ENCODE measurements at regions not wholly inside any gene's neighbourhood (a gene's known extent, or its start where the extent isn't known, plus 50 kb on each side); places are given as distances from the start of the nearest gene placed in this dataset.
"Not testable (repeated sequence)": the region's sequence is repeated elsewhere in the genome, so short reads cannot be mapped to it uniquely, and the experiment has no call there.

GRCh38 chr18:78829026-78829425 is 150.6 kb upstream of the SALL3 start:
- not testable (repeated sequence) for H3K4me1 ChIP-seq (ENCODE audit: control insufficient read depth, insufficient read depth, low read length, poor library complexity, severe bottlenecking); H3K4me3 ChIP-seq (ENCODE audit: insufficient read depth, low read depth, low read length, poor library complexity, severe bottlenecking); H3K9me3 ChIP-seq (ENCODE audit: control insufficient read depth, low read length); H3K36me3 ChIP-seq (ENCODE audit: control insufficient read depth, insufficient read depth, low read length); H3K27me3 ChIP-seq (replicated peaks; ENCODE audit: control insufficient read depth, insufficient read depth, low read length, poor library complexity, severe bottlenecking); H3K27ac ChIP-seq (ENCODE audit: insufficient read depth, low read length, poor library complexity, severe bottlenecking); DNase-seq

- no peak for DNase-seq
- Histone ChIP-seq H3K4me1 (ENCODE audit: control insufficient read depth, insufficient read depth, low read length, poor library complexity, severe bottlenecking) (no peaks in the 10 kb centered on the region), H3K4me3 (ENCODE audit: insufficient read depth, low read depth, low read length, poor library complexity, severe bottlenecking) (no peak overlapping the region), H3K9me3 (ENCODE audit: control insufficient read depth, low read length) (no peaks in the 10 kb centered on the region), H3K27ac (ENCODE audit: insufficient read depth, low read length, poor library complexity, severe bottlenecking) (no peak overlapping the region), H3K36me3 (ENCODE audit: control insufficient read depth, insufficient read depth, low read length) (no peaks in the 10 kb centered on the region), H3K27me3 (replicated peaks; ENCODE audit: control insufficient read depth, insufficient read depth, low read length, poor library complexity, severe bottlenecking) (no peaks in the 10 kb centered on the region)
Observed at GRCh38 chr18:78830161-78830560, 149.5 kb upstream of the SALL3 start.

- no peak for DNase-seq
- H3K4me1 ChIP-seq (ENCODE audit: control insufficient read depth, insufficient read depth, low read length, poor library complexity, severe bottlenecking): no peaks in the 10 kb centered on the region
- H3K27me3 ChIP-seq (replicated peaks; ENCODE audit: control insufficient read depth, insufficient read depth, low read length, poor library complexity, severe bottlenecking): no peaks in the 10 kb centered on the region
- H3K9me3 ChIP-seq (ENCODE audit: control insufficient read depth, low read length): no peaks in the 10 kb centered on the region
- no peak overlapping the region for H3K4me3 ChIP-seq (ENCODE audit: insufficient read depth, low read depth, low read length, poor library complexity, severe bottlenecking)
- H3K36me3 ChIP-seq (ENCODE audit: control insufficient read depth, insufficient read depth, low read length): no peaks in the 10 kb centered on the region
- no peak overlapping the region for H3K27ac ChIP-seq (ENCODE audit: insufficient read depth, low read length, poor library complexity, severe bottlenecking)
Observed at GRCh38 chr18:78830826-78831225, 148.8 kb upstream of the SALL3 start.

- no peaks in the 10 kb centered on the region for H3K4me1 ChIP-seq (ENCODE audit: control insufficient read depth, insufficient read depth, low read length, poor library complexity, severe bottlenecking)
Observed at GRCh38 chr18:78831603-78832002, 148.0 kb upstream of the SALL3 start.

GRCh38 chr18:78833833-78834232 is 145.8 kb upstream of the SALL3 start:
- Histone ChIP-seq H3K36me3 (ENCODE audit: control insufficient read depth, insufficient read depth, low read length) (no peaks in the 10 kb centered on the region), H3K9me3 (ENCODE audit: control insufficient read depth, low read length) (no peaks in the 10 kb centered on the region), H3K4me3 (ENCODE audit: insufficient read depth, low read depth, low read length, poor library complexity, severe bottlenecking) (no peak overlapping the region), H3K4me1 (ENCODE audit: control insufficient read depth, insufficient read depth, low read length, poor library complexity, severe bottlenecking) (no peaks in the 10 kb centered on the region), H3K27ac (ENCODE audit: insufficient read depth, low read length, poor library complexity, severe bottlenecking) (no peak overlapping the region), H3K27me3 (replicated peaks; ENCODE audit: control insufficient read depth, insufficient read depth, low read length, poor library complexity, severe bottlenecking) (no peaks in the 10 kb centered on the region)
- no peak for DNase-seq

More at GRCh38 chr18:78831603-78832002, 148.0 kb upstream of the SALL3 start:
- H3K9me3 ChIP-seq (ENCODE audit: control insufficient read depth, low read length): no peaks in the 10 kb centered on the region
- no peak for DNase-seq
- no peak overlapping the region for H3K27ac ChIP-seq (ENCODE audit: insufficient read depth, low read length, poor library complexity, severe bottlenecking)
- no peaks in the 10 kb centered on the region for H3K36me3 ChIP-seq (ENCODE audit: control insufficient read depth, insufficient read depth, low read length)
- no peak overlapping the region for H3K4me3 ChIP-seq (ENCODE audit: insufficient read depth, low read depth, low read length, poor library complexity, severe bottlenecking)
- no peaks in the 10 kb centered on the region for H3K27me3 ChIP-seq (replicated peaks; ENCODE audit: control insufficient read depth, insufficient read depth, low read length, poor library complexity, severe bottlenecking)

- H3K27me3 ChIP-seq (replicated peaks; ENCODE audit: control insufficient read depth, insufficient read depth, low read length, poor library complexity, severe bottlenecking): no peaks in the 10 kb centered on the region
- DNase-seq: no peak
- H3K36me3 ChIP-seq (ENCODE audit: control insufficient read depth, insufficient read depth, low read length): no peaks in the 10 kb centered on the region
- no peaks in the 10 kb centered on the region for H3K9me3 ChIP-seq (ENCODE audit: control insufficient read depth, low read length)
- H3K4me3 ChIP-seq (ENCODE audit: insufficient read depth, low read depth, low read length, poor library complexity, severe bottlenecking): no peak overlapping the region
- no peaks in the 10 kb centered on the region for H3K4me1 ChIP-seq (ENCODE audit: control insufficient read depth, insufficient read depth, low read length, poor library complexity, severe bottlenecking)
- no peak overlapping the region for H3K27ac ChIP-seq (ENCODE audit: insufficient read depth, low read length, poor library complexity, severe bottlenecking)
Observed at GRCh38 chr18:78836838-78837237, 142.8 kb upstream of the SALL3 start.

GRCh38 chr18:78837754-78838153 is 141.9 kb upstream of the SALL3 start:
- H3K36me3 ChIP-seq (ENCODE audit: control insufficient read depth, insufficient read depth, low read length): no peaks in the 10 kb centered on the region
- H3K27me3 ChIP-seq (replicated peaks; ENCODE audit: control insufficient read depth, insufficient read depth, low read length, poor library complexity, severe bottlenecking): no peaks in the 10 kb centered on the region
- H3K4me3 ChIP-seq (ENCODE audit: insufficient read depth, low read depth, low read length, poor library complexity, severe bottlenecking): no peak overlapping the region
- no peak for DNase-seq
- H3K9me3 ChIP-seq (ENCODE audit: control insufficient read depth, low read length): no peaks in the 10 kb centered on the region
- no peak overlapping the region for H3K27ac ChIP-seq (ENCODE audit: insufficient read depth, low read length, poor library complexity, severe bottlenecking)
- no peaks in the 10 kb centered on the region for H3K4me1 ChIP-seq (ENCODE audit: control insufficient read depth, insufficient read depth, low read length, poor library complexity, severe bottlenecking)

- DNase-seq: no peak
- H3K4me1 ChIP-seq (ENCODE audit: control insufficient read depth, insufficient read depth, low read length, poor library complexity, severe bottlenecking): no peaks in the 10 kb centered on the region
- H3K36me3 ChIP-seq (ENCODE audit: control insufficient read depth, insufficient read depth, low read length): no peaks in the 10 kb centered on the region
- no peaks in the 10 kb centered on the region for H3K27me3 ChIP-seq (replicated peaks; ENCODE audit: control insufficient read depth, insufficient read depth, low read length, poor library complexity, severe bottlenecking)
- H3K9me3 ChIP-seq (ENCODE audit: control insufficient read depth, low read length): no peaks in the 10 kb centered on the region
- no peak overlapping the region for H3K4me3 ChIP-seq (ENCODE audit: insufficient read depth, low read depth, low read length, poor library complexity, severe bottlenecking)
- H3K27ac ChIP-seq (ENCODE audit: insufficient read depth, low read length, poor library complexity, severe bottlenecking): no peak overlapping the region
Observed at GRCh38 chr18:78838183-78838582, 141.4 kb upstream of the SALL3 start.

GRCh38 chr18:78849046-78849445 is 130.6 kb upstream of the SALL3 start:
- no peaks in the 10 kb centered on the region for H3K36me3 ChIP-seq (ENCODE audit: control insufficient read depth, insufficient read depth, low read length)
- no peak for DNase-seq
- no peaks in the 10 kb centered on the region for H3K9me3 ChIP-seq (ENCODE audit: control insufficient read depth, low read length)
- H3K4me1 ChIP-seq (ENCODE audit: control insufficient read depth, insufficient read depth, low read length, poor library complexity, severe bottlenecking): no peaks in the 10 kb centered on the region
- no peak overlapping the region for H3K27ac ChIP-seq (ENCODE audit: insufficient read depth, low read length, poor library complexity, severe bottlenecking)
- H3K27me3 ChIP-seq (replicated peaks; ENCODE audit: control insufficient read depth, insufficient read depth, low read length, poor library complexity, severe bottlenecking): no peaks in the 10 kb centered on the region
- H3K4me3 ChIP-seq (ENCODE audit: insufficient read depth, low read depth, low read length, poor library complexity, severe bottlenecking): no peak overlapping the region

- DNase-seq: no peak
- no peaks in the 10 kb centered on the region for H3K27me3 ChIP-seq (replicated peaks; ENCODE audit: control insufficient read depth, insufficient read depth, low read length, poor library complexity, severe bottlenecking)
- H3K9me3 ChIP-seq (ENCODE audit: control insufficient read depth, low read length): no peaks in the 10 kb centered on the region
- H3K27ac ChIP-seq (ENCODE audit: insufficient read depth, low read length, poor library complexity, severe bottlenecking): no peak overlapping the region
- no peaks in the 10 kb centered on the region for H3K4me1 ChIP-seq (ENCODE audit: control insufficient read depth, insufficient read depth, low read length, poor library complexity, severe bottlenecking)
- no peak overlapping the region for H3K4me3 ChIP-seq (ENCODE audit: insufficient read depth, low read depth, low read length, poor library complexity, severe bottlenecking)
- H3K36me3 ChIP-seq (ENCODE audit: control insufficient read depth, insufficient read depth, low read length): no peaks in the 10 kb centered on the region
Observed at GRCh38 chr18:78849458-78849857, 130.2 kb upstream of the SALL3 start.

- Histone ChIP-seq H3K27me3 (replicated peaks; ENCODE audit: control insufficient read depth, insufficient read depth, low read length, poor library complexity, severe bottlenecking) (no peaks in the 10 kb centered on the region), H3K36me3 (ENCODE audit: control insufficient read depth, insufficient read depth, low read length) (no peaks in the 10 kb centered on the region), H3K27ac (ENCODE audit: insufficient read depth, low read length, poor library complexity, severe bottlenecking) (no peak overlapping the region), H3K4me3 (ENCODE audit: insufficient read depth, low read depth, low read length, poor library complexity, severe bottlenecking) (no peak overlapping the region), H3K9me3 (ENCODE audit: control insufficient read depth, low read length) (no peaks in the 10 kb centered on the region), H3K4me1 (ENCODE audit: control insufficient read depth, insufficient read depth, low read length, poor library complexity, severe bottlenecking) (no peaks in the 10 kb centered on the region)
- no peak for DNase-seq
Observed at GRCh38 chr18:78853341-78853740, 126.3 kb upstream of the SALL3 start.

Measured in effector memory CD4-positive, alpha-beta T cell (primary cell).